ENCODE measurements at regions not wholly inside any gene's neighbourhood (a gene's known extent, or its start where the extent isn't known, plus 50 kb on each side); places are given as distances from the start of the nearest gene placed in this dataset.

DNA sequence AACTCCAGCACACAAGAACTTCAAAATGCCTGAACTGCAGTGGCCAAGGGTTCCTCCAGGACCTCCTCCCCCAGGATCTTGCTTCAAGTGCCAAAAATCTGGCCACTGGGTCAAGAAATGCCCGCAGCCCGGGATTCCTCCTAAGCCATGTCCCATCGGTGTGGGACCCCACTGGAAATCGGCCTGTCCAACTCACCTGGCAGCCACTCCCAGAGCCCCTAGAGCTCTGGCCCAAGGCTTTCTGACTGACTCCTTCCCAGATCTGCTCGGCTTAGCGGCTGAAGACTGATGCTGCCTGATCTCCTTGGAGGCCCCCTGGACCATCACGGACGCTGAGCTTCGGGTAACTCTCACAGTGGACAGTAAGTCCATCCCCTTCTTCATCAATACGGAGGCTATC lies 306.4 kb downstream of the RBM43 start:
- Mint-ChIP-seq H3K27ac (no peak overlapping the region), H3K27me3 (ENCODE audit: low read depth) (no peaks in the 10 kb centered on the region; the same call in 1 of the 2 replicates), H3K4me3 (no peak overlapping the region), H3K4me1 (no peaks in the 10 kb centered on the region), H3K36me3 (ENCODE audit: insufficient read depth in 1 of 3, low read depth in 3 of 3) (peaks cover 14 to 28% (median 16%) of the 10 kb centered on the region in 3 experiments), H3K9me3 (peaks cover 19 to 27% of the 10 kb centered on the region in 2 experiments)
- DNase-seq: no peak
- no peaks in the 10 kb centered on the region for H3K23me2 ChIP-seq (ENCODE audit: insufficient read length, low read depth, low read length, poor library complexity, severe bottlenecking)
- no peak overlapping the region for H3T11ph ChIP-seq (ENCODE audit: low read length)
- no peak overlapping the region for H4K5ac ChIP-seq (ENCODE audit: insufficient read length, low read depth, low read length)
- no peak for TF ChIP-seq CTCF (conservative IDR thresholded peaks at IDR 0.05)
- no peak overlapping the region for H2AFZ ChIP-seq (ENCODE audit: low read length)
- H2BK5ac ChIP-seq (ENCODE audit: insufficient read length, low read length): no peak overlapping the region
- no peaks in the 10 kb centered on the region for H3K27me3 ChIP-seq (ENCODE audit: insufficient read depth, low read length)
- H4K8ac ChIP-seq (replicated peaks; ENCODE audit: insufficient read length, low read depth, low read length): no peak overlapping the region
- H3K27ac ChIP-seq (ENCODE audit: insufficient read length, low read depth, low read length): no peak overlapping the region
- no peak overlapping the region for H3K23ac ChIP-seq (ENCODE audit: insufficient read length, low read depth, low read length)
- no CpG with 5 or more reads among the region's 10 CpGs for WGBS (ENCODE audit: extremely low coverage, insufficient read length, low lambda C conversion rate)
- H2BK20ac ChIP-seq (ENCODE audit: low read depth, low read length, poor library complexity, severe bottlenecking): no peak overlapping the region
- H4K91ac ChIP-seq (ENCODE audit: insufficient read length, low read depth, low read length): no peak overlapping the region
- no peak overlapping the region for H3K9ac ChIP-seq (ENCODE audit: extremely low read depth, insufficient read length, low read length)
- no peaks in the 10 kb centered on the region for H4K20me1 ChIP-seq (ENCODE audit: control insufficient read depth, insufficient read depth, insufficient read length)
- no peaks in the 10 kb centered on the region for H3K79me2 ChIP-seq (ENCODE audit: insufficient read depth, low read length)
- no peaks in the 10 kb centered on the region for H3K4me1 ChIP-seq (ENCODE audit: insufficient read depth, low read length)
- no peak overlapping the region for H3K56ac ChIP-seq (ENCODE audit: insufficient read length, low read depth, low read length)
- no peaks in the 10 kb centered on the region for H3K9me3 ChIP-seq (ENCODE audit: control insufficient read depth, low read depth, low read length)
- H3K4me2 ChIP-seq (ENCODE audit: insufficient read depth, insufficient read length, low read length): no peak overlapping the region
- H2AK5ac ChIP-seq (ENCODE audit: insufficient read length, low read length): no peak overlapping the region
- H3K79me1 ChIP-seq (ENCODE audit: insufficient read depth, low read depth, low read length, poor library complexity, severe bottlenecking): no peaks in the 10 kb centered on the region
- no peak overlapping the region for H3K18ac ChIP-seq (ENCODE audit: insufficient read length, low read depth, low read length)
- H3K14ac ChIP-seq (ENCODE audit: insufficient read depth, low read length): no peak overlapping the region
- no peak overlapping the region for H2BK12ac ChIP-seq (ENCODE audit: insufficient read length, low read depth, low read length)
- no peak overlapping the region for H3K4ac ChIP-seq (ENCODE audit: low read depth, low read length)
- no peak overlapping the region for H2BK15ac ChIP-seq (ENCODE audit: low read depth, low read length)
- H2BK120ac ChIP-seq (ENCODE audit: low read depth, low read length, poor library complexity, severe bottlenecking): no peak overlapping the region

Measured in H9 (cell line).